ENCODE measurements at regions not wholly inside any gene's neighbourhood (a gene's known extent, or its start where the extent isn't known, plus 50 kb on each side); places are given as distances from the start of the nearest gene placed in this dataset.

DNA sequence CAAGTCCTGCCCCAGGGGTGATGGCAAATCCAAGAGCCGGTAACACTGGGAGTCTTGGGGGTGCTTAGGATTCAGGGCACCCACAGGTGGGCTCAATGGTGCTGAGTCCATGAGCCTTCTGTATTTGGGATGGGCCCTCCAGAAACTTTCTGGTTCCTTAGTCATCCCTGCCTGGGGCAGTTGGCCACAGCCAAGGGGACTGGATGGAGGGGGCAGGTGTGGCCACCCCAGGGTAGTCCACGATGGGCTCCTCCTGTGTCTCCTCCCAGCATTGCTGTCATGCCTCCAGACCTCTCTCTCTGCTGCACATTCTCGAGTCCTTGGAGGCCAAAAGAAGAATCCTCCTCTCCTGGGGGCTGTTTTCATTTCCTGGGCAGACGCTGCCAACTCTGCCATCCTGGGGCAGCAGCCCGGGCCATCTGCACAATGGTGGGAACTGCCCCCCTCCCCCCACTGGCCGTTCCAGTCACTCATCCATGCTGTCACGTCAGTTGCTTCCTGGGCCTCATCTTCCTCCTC lies 158.0 kb upstream of the TWIST2 start:
- DNase-seq, result no peak

GRCh38 chr2:238690511-238690910 lies 157.4 kb upstream of the TWIST2 start:
- DNase-seq, result no peak

- no peak for DNase-seq
Observed at GRCh38 chr2:238691596-238692491, 156.0 kb upstream of the TWIST2 start.

DNA sequence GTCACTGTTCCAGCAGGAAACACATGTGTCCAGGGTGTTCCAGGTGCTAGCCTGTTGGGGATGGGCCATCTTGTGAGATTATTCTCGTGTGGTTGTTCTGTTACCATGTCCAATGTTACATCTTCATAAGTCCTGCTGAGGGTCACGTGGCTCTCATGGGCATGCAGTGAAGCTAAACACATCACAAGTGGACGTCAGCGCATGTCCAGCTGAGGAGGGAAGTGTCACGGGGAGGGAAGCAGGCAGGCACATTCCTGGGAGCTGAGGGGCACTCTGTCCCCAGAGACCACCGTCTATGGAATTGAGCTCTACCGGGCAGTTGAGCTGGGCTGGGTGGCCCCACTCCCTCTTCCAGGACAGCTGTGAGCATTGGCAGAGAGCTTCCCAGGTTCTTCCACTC lies 155.3 kb upstream of the TWIST2 start:
- no peak for DNase-seq

DNA sequence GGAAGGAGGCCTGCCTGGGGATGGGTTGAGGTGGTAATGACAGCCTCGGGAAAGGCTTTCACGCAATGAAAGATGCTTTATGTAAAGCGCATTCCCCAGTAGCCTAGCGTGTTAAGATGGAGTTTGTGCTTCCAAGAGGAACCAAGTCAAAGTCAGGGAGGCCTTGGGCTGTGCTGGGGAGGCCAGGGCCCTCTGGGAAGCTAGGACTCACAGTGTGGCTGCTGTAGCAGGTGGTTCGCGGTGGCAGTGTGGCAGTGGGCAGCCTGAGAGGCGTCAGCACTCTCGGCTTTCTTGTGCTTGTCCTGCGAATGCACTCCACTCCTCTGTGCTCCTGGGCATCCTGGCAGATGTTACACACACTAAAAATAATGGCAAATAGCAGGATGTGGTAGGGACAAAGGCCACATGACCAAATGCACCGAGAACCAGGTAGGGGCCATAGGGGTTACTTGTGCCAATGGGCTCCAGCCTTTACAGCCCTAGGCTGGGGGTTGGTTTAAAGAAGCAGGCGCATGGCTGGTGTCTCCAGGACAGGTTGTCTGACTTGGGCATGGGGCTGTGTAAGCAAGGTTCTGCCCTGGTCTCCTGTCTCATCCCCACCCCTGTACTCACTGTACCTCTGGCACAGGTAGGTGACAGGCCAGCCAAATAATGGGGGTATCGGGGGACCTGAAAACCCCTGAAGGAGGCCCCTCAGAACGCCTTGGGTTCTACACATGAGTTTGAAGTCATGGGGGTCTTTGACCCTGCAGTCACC lies 154.4 kb upstream of the TWIST2 start:
- no peak for DNase-seq

- DNase-seq, result no peak
Observed at GRCh38 chr2:238694136-238694755, 153.6 kb upstream of the TWIST2 start.

GRCh38 chr2:238694922-238695321 lies 153.0 kb upstream of the TWIST2 start:
- DNase-seq, result no peak

GRCh38 chr2:238695538-238695937 lies 152.3 kb upstream of the TWIST2 start:
- DNase-seq, result no peak

DNA sequence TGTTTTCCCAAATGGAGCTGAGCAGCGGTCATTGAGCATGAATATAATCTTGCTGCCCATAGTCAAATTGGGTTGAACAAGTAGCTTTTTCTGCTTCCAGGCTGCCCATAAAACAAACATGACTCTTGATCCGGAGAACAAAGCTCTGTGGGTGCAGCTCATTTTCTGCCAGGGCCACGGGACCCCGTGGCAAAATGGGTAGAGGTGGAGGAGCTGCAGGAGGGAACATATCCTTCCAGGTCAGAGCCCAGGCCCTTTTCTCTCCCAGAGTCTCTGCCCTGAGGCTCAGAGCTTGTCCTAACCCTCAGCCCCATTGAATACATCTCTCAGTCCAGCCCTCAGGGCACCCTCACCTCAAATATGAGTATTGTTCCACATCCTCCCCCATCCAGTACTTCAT lies 151.6 kb upstream of the TWIST2 start:
- no peak for DNase-seq

- DNase-seq, result no peak
Observed at GRCh38 chr2:238696786-238697185, 151.1 kb upstream of the TWIST2 start.

- DNase-seq, result no peak
Observed at GRCh38 chr2:238697193-238698071, 150.5 kb upstream of the TWIST2 start.

DNA sequence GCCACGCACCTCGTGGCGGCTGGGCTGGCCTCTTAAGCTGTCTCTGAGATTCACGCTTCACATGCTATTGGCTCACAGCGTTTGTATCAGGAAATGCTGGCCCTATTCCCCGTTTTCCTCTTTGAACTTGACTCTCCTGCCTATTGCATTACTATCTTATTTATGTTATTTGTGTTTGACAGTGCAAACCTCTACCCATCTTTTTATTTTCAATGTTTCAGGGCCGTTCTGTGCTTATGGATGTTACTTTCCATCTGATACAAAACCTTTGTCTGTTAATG lies 149.9 kb upstream of the TWIST2 start:
- DNase-seq, result no peak

DNA sequence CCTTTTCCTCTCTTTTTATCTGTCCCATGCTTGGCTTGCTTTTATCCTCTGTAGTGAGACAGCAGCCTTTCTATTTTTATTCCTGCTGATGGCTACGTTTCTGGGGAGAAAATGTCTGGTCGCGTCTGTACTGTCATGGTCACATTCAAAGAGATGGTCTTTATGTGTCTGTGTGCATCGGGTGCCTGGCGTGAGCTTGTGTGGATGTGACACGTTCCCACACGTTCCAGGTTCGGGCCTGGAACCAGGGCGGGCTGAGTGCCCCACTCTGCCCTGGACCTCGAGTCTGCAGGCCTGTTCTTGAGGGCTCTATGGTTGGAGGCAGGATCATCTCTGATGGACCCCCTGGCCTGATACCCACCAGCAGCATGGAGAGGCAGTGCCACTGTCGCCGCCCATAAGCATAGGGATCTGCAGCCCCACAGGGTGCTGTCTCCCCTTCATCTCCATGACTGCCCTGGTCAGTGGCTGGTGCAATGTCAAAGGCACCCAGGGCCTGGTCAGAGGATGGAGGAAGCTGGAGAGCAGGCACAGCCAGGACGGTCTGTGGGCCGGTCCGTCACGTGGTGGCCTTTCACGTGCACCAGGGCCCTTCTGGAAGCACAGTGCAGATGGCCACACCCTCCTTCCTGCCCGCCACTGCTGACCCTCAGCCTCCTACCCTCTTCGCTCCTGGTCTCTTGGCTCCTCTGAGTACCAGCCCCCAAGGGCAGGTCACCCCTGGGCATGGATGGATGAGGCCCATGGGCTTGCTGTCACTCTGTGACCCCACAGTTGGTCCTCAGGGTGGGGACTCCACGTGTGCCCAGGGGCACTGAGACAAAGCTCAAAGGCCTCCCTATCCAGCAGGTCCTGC lies 149.2 kb upstream of the TWIST2 start:
- DNase-seq, result no peak

DNA sequence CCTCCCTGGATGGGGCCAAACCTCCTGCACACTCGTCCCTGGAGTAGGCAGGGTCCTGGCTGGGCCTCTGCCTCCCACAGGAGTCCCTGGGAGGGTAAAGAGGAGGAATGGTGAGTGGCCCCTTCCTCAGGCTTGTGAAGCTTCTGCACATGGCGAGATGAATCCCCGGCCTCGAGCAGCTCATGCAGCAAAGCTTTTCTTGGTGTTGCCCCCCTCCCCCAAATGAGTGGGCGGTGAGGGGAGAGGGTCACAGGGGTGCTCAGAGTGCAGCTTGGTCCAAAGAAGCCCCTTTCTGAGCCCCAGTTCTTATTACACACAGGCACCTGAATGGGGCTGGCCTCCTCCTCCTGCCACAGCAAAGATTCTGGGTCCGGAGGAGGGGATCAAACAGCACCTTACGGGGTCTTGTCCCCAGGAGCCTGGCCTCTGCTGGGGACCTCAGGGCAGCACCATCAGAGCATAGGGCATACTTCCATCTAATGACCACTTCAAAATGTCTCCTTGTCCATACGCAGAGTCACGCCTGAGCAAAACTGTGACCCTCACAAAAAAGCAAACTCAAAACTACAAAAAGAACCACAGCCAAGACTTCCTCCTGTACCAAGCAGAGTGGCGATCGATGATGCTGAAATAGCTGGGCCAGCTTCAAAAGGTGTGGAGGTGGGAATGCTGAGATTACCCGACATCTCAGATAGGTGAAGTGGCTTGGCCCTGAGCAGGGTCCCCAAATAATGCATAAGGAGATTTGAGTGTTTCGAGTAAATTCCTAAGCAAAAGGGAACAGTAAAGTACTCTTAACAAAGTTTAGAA lies 148.4 kb upstream of the TWIST2 start:
- DNase-seq, result no peak

- DNase-seq, result no peak
Observed at GRCh38 chr2:238700117-238700457, 147.8 kb upstream of the TWIST2 start.

DNA sequence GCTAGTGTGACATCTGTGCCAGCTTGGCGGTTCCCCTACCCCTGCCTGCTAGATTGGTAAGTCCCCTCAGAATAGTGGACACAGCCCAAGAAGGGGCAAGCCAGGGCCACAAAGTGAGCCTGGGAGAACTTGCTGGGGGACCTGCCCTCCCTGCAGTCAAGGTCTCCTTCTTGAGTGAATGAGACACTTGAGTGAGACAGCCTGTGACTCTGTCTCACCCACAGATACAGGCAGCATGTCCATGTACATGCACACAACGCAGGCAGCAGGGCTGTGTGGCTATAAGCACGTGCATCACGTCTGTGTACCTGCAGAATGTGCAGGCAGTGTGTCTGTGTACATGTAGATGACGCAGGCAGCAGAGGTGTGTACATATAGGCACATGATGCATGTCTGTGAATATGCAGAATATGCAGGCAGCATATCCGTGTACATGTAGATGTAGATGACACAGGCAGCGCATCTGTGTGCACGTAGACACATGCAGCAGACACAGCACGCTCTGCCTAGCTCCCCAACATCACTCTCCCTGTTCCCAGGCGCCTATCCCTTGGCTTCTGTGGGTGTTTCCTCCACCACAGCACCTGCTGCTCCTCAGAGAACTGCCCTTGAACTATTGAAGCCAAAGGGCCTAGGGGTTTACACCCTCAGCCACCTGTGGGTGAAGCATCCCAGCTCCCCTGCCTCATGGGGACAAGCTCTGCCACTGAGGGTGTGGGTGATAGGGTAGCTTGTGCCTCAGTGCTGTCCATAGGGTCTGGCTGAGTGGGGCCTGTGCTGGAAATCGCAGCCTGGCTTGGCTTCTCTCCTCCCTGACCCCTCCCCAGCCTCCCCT lies 147.2 kb upstream of the TWIST2 start:
- DNase-seq, result no peak

DNA sequence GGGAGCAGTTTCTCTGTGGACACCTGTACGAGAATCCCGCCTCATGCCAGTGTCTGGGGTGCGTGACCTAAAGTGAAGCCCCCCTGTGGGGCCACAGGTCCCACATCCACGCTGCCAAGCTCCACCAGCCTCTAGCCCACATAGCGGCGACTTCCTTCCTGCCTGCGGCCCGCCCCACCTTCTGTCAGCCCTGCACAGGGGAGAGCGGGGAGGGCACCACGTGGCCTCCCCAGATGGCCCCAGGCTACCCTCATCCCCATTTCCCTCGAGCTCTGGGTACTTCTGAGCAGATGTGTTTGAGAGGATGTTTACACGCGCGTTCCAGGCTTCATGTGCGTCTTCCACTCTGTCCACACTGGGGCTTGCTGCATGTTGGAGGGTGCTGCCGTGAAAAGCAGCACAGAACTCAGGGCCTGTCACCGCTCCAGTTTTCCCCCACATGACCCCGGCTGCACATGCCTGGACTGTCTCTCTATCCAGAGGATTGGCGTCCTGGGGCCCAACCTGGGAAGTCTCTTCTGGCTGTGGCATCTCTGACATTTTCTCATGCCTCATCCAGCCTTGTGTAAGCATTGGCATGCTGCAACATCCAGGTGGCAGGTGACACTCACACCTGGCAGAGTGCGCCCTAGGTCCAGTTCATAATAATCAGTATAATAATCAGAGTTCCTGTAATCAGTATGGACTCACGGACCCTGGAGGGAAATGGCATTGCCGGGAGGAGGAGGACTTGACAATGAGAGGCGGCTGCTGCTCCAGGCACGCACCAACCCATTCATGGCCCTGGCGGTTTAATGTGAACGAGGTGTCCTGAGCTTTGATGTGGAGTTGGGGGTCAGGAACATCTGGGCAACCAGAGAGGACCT lies 146.3 kb upstream of the TWIST2 start:
- DNase-seq, result no peak

- no peak for DNase-seq
Observed at GRCh38 chr2:238702276-238703052, 145.4 kb upstream of the TWIST2 start.
